GM18498 (cell line): ENCODE measurements at regions not wholly inside any gene's neighbourhood (a gene's known extent, or its start where the extent isn't known, plus 50 kb on each side); places are given as distances from the start of the nearest gene placed in this dataset.

Source experiments
- ATAC-seq: cut with Tn5 transposase; IDR thresholded peaks from one replicate; pipeline ENCODE4 v1.9.1; 2021; ENCODE audit warnings: mild to moderate bottlenecking, moderate library complexity; ENCODE audit not compliant: unreplicated experiment

DNA sequence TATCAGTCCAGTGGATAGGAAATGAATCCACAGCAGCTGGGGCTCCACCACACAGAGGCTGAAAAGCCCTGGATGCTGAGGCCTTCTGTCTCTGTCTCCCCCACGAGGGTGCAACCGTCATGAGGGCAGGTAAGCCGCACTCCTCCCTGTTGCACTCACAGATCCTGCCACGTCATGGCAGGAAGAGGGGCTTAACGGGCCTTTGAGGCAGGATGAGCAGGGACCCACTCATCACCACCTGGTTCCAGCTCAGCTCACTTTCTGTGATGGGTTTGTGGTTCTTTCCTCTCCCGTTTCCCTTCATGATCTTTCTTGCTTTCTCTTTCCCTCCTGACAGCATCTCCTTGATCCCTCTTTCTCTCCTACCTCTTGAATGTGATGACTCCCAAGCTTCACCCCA is 575.2 kb downstream of the CCDC171 start:
- no peak for ATAC-seq

- ATAC-seq: no peak
Measured at GRCh38 chr9:16131264-16131663, 578.4 kb downstream of the CCDC171 start.

- no peak for ATAC-seq
Measured at GRCh38 chr9:16132513-16132912, 579.7 kb downstream of the CCDC171 start.

DNA sequence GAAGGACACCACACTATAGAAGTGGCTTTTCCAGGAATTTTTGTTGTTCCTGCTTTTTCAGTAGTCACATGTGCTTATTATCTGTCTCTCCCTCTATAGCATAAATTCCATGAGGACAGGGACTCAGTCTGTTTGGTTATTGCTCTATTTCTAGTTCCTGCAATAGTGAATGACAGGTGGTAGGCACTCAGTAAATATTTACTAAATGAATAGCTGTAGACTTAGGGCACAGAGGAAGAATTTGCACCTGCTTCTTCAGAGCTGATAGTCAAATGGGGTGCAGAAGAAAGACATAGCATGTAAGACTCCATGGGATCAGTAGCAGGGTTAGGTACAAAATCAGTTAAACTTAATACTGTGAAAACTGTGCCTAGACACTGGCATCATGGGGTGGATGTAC is 580.2 kb downstream of the CCDC171 start:
- no peak for ATAC-seq

- ATAC-seq: peak; percentile 87
Measured at GRCh38 chr9:16133556-16134227, 580.8 kb downstream of the CCDC171 start.

GRCh38 chr9:16134351-16134750 is 581.5 kb downstream of the CCDC171 start:
- no peak for ATAC-seq

GRCh38 chr9:16135968-16136367 is 583.1 kb downstream of the CCDC171 start:
- no peak for ATAC-seq

DNA sequence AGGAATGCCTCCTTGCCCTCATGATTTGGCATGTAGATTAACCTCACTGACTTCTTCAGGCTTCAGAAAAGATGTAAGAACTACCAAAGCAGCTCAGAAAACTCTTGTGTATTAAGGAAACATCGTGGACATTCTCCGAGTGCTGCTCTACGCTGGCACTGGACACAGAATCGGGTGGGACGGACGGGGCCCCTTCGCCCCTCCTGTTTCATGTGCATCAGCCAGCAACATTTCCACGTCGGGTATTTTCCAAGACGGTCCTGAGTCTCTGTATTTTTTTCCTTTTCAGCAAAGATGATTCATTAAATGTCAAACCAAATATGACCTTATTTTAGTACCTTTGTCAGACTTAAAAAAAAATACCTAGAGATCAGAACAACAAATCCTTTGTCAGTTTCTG is 583.6 kb downstream of the CCDC171 start:
- ATAC-seq: no peak

GRCh38 chr9:16136961-16137360 is 584.1 kb downstream of the CCDC171 start:
- ATAC-seq: no peak

- ATAC-seq: no peak
Measured at GRCh38 chr9:16138561-16139491, 586.0 kb downstream of the CCDC171 start.

- ATAC-seq: no peak
Measured at GRCh38 chr9:16139774-16140173, 586.9 kb downstream of the CCDC171 start.

DNA sequence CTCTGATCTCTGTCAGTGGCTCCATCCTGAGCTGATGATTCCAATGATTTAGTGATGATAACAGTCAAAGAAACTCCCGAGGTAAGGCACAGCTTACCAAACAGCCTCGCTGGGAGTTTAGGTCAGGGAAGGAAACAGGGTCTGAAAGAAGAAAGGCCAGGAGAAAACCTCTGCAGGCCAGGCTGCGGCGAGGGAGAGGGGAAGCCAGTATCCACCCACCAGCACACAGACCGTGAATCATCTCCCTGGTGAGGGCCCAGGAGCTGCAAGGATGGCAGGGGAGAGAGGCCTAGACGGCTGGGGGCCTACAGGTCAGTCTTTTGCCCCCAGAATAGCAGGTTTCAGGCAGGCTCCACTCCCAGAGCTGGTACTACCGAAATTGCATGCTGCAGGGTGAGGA is 590.5 kb downstream of the CCDC171 start:
- no peak for ATAC-seq

- no peak for ATAC-seq
Measured at GRCh38 chr9:16143947-16144890, 591.4 kb downstream of the CCDC171 start.

DNA sequence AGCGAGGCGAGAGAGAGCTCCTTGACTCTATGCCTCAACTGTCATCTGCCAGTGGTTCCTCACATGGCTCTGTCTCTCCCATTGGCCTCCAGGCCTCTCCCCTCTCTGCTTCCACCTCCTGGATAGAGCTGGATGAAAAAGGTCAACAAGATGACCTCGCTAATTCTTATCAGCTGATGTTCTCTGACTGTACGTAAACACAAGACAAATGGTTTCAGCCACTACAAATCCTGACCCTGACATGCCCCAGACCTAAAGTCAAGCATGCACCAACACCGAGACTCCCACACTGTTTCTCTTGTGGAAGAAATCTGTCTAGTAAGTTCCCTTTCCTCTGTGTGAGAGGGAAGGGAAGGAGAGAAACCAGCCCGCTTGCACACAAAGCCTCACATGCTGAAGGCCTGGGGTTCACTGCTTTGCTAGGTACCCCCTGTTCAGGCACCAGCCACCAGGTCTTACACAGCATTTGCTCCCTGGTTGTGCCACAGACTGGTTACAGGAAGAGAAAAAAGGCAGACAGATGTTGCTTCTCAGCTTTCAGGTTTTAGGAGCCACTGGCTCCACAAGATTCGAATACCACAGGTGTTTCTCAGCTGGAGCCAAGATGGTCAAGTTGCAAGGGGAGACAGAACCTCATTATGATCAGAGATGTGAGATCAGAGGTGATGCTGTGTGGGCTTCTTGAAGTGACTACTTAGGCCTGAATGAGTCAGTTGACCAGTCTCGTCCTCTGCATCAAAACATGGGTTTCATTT is 592.5 kb downstream of the CCDC171 start:
- ATAC-seq: no peak

- no peak for ATAC-seq
Measured at GRCh38 chr9:16147726-16148125, 594.9 kb downstream of the CCDC171 start.

DNA sequence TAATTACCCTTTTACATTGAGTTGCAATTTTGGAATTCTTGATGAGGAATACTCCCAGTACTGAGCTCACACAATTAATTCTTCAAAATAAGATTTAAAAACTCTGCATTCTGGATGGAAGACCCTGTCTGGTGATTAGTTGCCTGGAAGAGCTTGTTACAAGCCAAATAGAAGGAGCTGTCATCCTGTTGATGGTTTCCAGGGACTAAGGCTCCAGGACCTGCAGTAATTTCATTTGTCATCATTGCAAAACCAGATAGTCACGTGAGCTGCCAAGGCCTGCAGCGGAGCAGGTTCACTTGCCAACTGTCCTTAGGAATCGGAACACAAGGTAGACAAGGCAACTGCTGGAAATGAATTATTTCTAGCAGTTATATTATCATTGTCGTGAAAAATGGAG is 597.7 kb downstream of the CCDC171 start:
- ATAC-seq: no peak

DNA sequence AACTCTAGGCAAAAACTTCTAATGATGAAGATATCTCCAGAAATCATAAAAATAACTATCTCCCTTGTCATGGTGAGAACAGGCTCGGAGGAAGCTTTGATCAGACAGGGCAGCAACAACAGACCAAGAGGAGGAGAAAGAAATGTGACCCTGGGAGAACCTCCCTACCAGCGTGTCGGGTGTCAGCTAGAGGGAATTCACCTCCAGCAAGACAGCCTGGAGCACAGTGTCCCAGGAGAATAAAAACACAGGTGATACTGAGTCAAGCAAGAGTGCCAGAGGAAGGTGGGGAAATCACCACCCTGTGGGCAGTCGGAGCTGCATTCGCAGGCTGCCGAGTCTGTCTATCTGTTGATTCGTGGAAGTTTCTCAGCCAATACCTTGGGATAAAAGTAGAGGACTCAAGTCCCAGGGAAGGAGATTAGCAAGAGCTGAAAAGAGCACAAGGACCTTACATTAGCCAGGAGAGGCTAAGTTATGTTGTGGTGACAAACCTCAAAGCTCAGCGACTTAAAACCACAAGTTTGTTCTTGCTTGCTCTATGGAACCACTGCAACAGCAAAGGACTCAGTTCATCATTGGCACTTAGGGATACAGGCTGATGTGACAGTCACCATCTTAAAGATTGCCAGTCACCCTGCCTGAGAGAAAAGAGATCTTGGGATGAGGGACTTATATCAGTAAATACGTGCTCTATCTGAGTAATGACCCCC is 598.3 kb downstream of the CCDC171 start:
- ATAC-seq: no peak

- ATAC-seq: no peak
Measured at GRCh38 chr9:16152276-16153101, 599.6 kb downstream of the CCDC171 start.

DNA sequence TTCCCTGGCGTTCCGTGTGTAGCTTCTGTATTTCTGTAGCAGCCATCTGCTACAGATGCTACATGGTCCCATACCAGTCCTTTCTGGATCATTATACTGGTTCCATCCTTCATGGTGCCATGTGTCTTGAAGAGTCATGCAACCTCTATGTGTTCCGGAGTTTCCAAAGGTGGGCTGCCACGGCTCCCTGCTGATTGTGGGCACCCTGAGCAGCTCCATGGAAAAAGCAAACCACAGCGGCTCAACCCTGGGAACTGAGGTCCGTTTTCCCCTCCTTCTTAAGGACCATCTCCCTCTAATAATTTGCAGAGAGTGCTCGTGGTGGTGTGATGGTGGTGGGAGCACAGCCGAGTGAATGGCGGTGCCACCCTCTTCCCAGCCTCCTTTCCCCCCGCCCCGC is 600.4 kb downstream of the CCDC171 start:
- no peak for ATAC-seq
